ENCODE measurements at regions not wholly inside any gene's neighbourhood (a gene's known extent, or its start where the extent isn't known, plus 50 kb on each side); places are given as distances from the start of the nearest gene placed in this dataset.

DNA sequence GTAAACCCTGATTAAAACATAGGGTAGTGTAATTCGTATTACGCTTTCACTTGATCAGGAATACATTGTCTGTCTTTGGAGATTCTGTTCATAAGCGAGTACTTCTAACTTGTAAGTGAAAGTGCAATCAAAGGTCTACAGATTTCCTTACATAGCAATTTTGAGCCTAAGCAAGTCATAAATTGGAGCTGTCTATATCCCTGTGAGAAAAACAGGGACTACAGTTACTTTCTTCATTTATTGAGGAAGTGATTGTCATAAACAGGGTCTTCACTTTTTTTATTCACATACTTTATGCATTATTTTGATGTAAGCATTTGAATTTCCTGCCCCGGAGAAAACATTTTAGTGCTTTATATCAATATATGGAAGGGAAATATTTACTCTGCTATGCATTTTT, 670.4 kb downstream of the CBLN2 start:
- H3K36me3 ChIP-seq = no peaks in the 10 kb centered on the region
- no peaks in the 10 kb centered on the region for H3K9me3 ChIP-seq
- no peak overlapping the region for H3K27ac ChIP-seq
- no peak for DNase-seq (ENCODE audit: extremely low spot score in 2 of 2)
- intact Hi-C loops (cut with DNase I) = no loop called here
- no peaks in the 10 kb centered on the region for H3K4me1 ChIP-seq
- H3K27me3 ChIP-seq = no peaks in the 10 kb centered on the region
- H3K4me3 ChIP-seq = no peak overlapping the region
- no peak for TF ChIP-seq POLR2A (IDR thresholded peaks at IDR 0.05)

DNA sequence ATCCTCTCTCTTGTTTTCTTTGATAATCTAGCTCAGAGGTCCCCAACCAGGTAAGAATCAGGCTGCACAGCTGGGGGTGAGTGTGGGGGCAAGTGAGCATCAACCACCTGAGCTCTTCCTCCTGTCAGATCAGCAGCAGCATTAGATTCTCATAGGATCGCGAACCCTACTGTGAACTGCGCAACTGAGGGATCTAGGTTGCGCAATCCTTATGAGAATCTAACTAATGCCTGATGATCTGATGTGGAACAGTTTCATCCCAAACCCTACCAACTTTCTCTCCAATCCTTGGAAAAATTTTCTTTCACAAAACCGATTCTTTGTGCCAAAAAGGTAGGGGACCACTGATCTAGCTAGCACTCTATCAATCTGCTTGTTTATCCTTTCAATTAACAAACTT, 678.3 kb downstream of the CBLN2 start:
- intact Hi-C loops (cut with DNase I) = no loop called here
- no peak overlapping the region for H3K27ac ChIP-seq
- H3K4me3 ChIP-seq = no peak overlapping the region
- no peak for TF ChIP-seq POLR2AphosphoS5 (IDR thresholded peaks at IDR 0.05; ENCODE audit: insufficient read depth in 1 of 2, low read depth in 1 of 2)
- no peak for TF ChIP-seq POLR2A (IDR thresholded peaks at IDR 0.05)
- TF ChIP-seq, protein P1, sequence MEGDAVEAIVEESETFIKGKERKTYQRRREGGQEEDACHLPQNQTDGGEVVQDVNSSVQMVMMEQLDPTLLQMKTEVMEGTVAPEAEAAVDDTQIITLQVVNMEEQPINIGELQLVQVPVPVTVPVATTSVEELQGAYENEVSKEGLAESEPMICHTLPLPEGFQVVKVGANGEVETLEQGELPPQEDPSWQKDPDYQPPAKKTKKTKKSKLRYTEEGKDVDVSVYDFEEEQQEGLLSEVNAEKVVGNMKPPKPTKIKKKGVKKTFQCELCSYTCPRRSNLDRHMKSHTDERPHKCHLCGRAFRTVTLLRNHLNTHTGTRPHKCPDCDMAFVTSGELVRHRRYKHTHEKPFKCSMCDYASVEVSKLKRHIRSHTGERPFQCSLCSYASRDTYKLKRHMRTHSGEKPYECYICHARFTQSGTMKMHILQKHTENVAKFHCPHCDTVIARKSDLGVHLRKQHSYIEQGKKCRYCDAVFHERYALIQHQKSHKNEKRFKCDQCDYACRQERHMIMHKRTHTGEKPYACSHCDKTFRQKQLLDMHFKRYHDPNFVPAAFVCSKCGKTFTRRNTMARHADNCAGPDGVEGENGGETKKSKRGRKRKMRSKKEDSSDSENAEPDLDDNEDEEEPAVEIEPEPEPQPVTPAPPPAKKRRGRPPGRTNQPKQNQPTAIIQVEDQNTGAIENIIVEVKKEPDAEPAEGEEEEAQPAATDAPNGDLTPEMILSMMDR (IDR thresholded peaks at IDR 0.05) = no peak
- H3K36me3 ChIP-seq = no peaks in the 10 kb centered on the region
- no peaks in the 10 kb centered on the region for H3K9me3 ChIP-seq
- H3K27me3 ChIP-seq = no peaks in the 10 kb centered on the region
- no peak for DNase-seq (ENCODE audit: extremely low spot score in 2 of 2)
- no peaks in the 10 kb centered on the region for H3K4me1 ChIP-seq

DNA sequence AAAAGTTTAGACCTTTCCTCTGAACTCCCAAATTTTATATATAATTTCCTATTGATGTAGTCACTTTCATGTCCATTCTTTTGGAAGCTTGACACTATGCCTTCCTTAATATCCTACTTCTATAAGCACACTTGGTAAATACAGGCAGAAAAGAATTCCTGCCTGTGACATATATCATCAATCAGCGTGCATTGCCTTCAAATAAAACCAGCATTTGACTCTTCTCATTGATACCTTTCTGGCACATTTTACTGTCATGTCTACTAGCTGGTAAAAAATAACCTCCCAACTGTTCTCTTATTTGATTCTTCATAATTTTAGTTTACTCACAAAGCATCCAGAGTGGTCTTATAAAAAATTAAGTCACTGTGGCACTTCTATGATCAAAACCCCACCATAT, 693.5 kb downstream of the CBLN2 start:
- Histone ChIP-seq H3K4me1 (no peaks in the 10 kb centered on the region), H3K27ac (no peak overlapping the region), H3K4me3 (no peak overlapping the region), H3K36me3 (no peaks in the 10 kb centered on the region), H3K27me3 (no peaks in the 10 kb centered on the region), H3K9me3 (no peaks in the 10 kb centered on the region)
- intact Hi-C loops (cut with DNase I) = no loop called here
- DNase-seq (ENCODE audit: extremely low spot score in 2 of 2) = no peak
- TF ChIP-seq, protein P1 (IDR thresholded peaks at IDR 0.05) = no peak
- no peak for TF ChIP-seq POLR2AphosphoS5 (IDR thresholded peaks at IDR 0.05; ENCODE audit: insufficient read depth in 1 of 2, low read depth in 1 of 2)
- no peak for TF ChIP-seq POLR2A (IDR thresholded peaks at IDR 0.05)

DNA sequence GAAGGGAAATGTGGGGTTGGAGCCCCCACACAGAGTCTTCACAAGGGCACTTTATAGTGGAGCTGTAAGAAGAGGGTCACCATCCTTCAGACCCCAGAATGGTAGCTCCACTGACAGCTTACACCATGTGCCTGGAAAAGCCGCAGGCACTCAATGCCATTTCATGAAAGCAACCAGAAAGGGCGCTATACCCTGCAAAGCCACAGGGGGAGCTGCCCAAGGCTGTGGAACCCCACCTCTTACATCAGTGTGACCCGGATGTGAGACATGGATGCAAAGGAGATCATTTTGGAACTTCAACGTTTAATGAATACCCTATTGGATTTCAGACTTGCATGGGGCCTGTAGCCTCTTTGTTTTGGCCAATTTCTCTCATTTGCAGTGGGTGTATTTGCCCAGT, 694.7 kb downstream of the CBLN2 start:
- no peak for DNase-seq (ENCODE audit: extremely low spot score in 2 of 2)
- Histone ChIP-seq H3K36me3 (no peaks in the 10 kb centered on the region), H3K4me1 (no peaks in the 10 kb centered on the region), H3K4me3 (no peak overlapping the region), H3K27me3 (no peaks in the 10 kb centered on the region), H3K27ac (no peak overlapping the region), H3K9me3 (no peaks in the 10 kb centered on the region)
- TF ChIP-seq POLR2AphosphoS5 (IDR thresholded peaks at IDR 0.05; ENCODE audit: insufficient read depth in 1 of 2, low read depth in 1 of 2) = no peak
- TF ChIP-seq, protein P1 (IDR thresholded peaks at IDR 0.05) = no peak
- no peak for TF ChIP-seq POLR2A (IDR thresholded peaks at IDR 0.05)
- intact Hi-C loops (cut with DNase I) = no loop called here

DNA sequence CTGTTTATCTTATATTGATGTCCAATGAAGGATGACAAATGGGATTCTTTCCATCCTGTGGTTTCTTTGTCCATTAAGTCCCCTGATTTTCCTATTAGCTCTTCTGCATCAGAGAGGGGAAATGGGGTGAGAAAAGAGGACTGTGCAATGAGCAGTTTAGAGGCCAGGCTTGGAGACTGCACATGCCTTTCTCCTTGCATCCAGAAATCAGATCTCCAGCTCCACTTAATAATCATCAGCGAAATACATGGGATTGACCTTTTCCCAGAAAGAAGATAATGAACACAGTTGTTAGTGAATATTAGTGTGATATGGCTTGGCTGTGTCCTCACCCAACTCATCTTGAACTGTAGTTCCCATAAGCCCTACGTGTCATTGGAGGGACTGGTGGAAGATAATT, 697.4 kb downstream of the CBLN2 start:
- intact Hi-C loops (cut with DNase I) = no loop called here
- H3K4me1 ChIP-seq = no peaks in the 10 kb centered on the region

More for the DNA sequence above, 697.4 kb downstream of the CBLN2 start:
- no peak for DNase-seq (ENCODE audit: extremely low spot score in 2 of 2)
- TF ChIP-seq, protein P1 (IDR thresholded peaks at IDR 0.05) = no peak
- TF ChIP-seq POLR2AphosphoS5 (IDR thresholded peaks at IDR 0.05; ENCODE audit: insufficient read depth in 1 of 2, low read depth in 1 of 2) = no peak
- no peak for TF ChIP-seq POLR2A (IDR thresholded peaks at IDR 0.05)
- Histone ChIP-seq H3K9me3 (no peaks in the 10 kb centered on the region), H3K36me3 (no peaks in the 10 kb centered on the region), H3K27ac (no peak overlapping the region), H3K4me3 (no peak overlapping the region), H3K27me3 (no peaks in the 10 kb centered on the region)
